ENCODE measurements at regions not wholly inside any gene's neighbourhood (a gene's known extent, or its start where the extent isn't known, plus 50 kb on each side); places are given as distances from the start of the nearest gene placed in this dataset.

GRCh38 chr5:98635656-98636055 is 137.8 kb upstream of the RGMB start:
- no peak overlapping the region for H3K4me3 ChIP-seq
- no peak overlapping the region for H3K27ac ChIP-seq
- TF ChIP-seq CTCF (IDR thresholded peaks at IDR 0.05) (no peak), POLR2A (IDR thresholded peaks at IDR 0.05) (no peak), POLR2AphosphoS5 (IDR thresholded peaks at IDR 0.05) (no peak)
- H3K9me3 ChIP-seq, result no peaks in the 10 kb centered on the region
- DNase-seq (ENCODE audit: low spot score), result no peak
- H3K27me3 ChIP-seq (replicated peaks; ENCODE audit: insufficient read depth), result no peaks in the 10 kb centered on the region
- whole genome bisulfite sequencing, result 64% methylated on average over 3 of the region's 3 CpGs
- intact Hi-C loops (cut with DNase I), result no loop called here
- H3K36me3 ChIP-seq, result no peaks in the 10 kb centered on the region
- H3K4me1 ChIP-seq (replicated peaks), result no peaks in the 10 kb centered on the region

- DNase-seq (ENCODE audit: low spot score), result no peak
- H3K4me1 ChIP-seq (replicated peaks), result no peaks in the 10 kb centered on the region
- no peaks in the 10 kb centered on the region for H3K36me3 ChIP-seq
- H3K27me3 ChIP-seq (replicated peaks; ENCODE audit: insufficient read depth), result no peaks in the 10 kb centered on the region
- 81% methylated on average over 1 of the region's 1 CpG for WGBS
- no peaks in the 10 kb centered on the region for H3K9me3 ChIP-seq
- H3K27ac ChIP-seq, result no peak overlapping the region
- TF ChIP-seq CTCF (IDR thresholded peaks at IDR 0.05) (no peak), POLR2AphosphoS5 (IDR thresholded peaks at IDR 0.05) (no peak), POLR2A (IDR thresholded peaks at IDR 0.05) (no peak)
- intact Hi-C loops (cut with DNase I), result no loop called here
- no peak overlapping the region for H3K4me3 ChIP-seq
Measured at GRCh38 chr5:98637116-98637515, 136.3 kb upstream of the RGMB start.

- intact Hi-C loops (cut with DNase I), result no loop called here
- WGBS, result 76% methylated on average over 3 of the region's 3 CpGs
Measured at GRCh38 chr5:98637557-98637956, 135.9 kb upstream of the RGMB start.

GRCh38 chr5:98638111-98638510 is 135.4 kb upstream of the RGMB start:
- intact Hi-C loops (cut with DNase I), result no loop called here
- Histone ChIP-seq H3K36me3 (no peaks in the 10 kb centered on the region), H3K27me3 (replicated peaks; ENCODE audit: insufficient read depth) (no peaks in the 10 kb centered on the region), H3K4me1 (replicated peaks) (no peaks in the 10 kb centered on the region), H3K4me3 (no peak overlapping the region), H3K9me3 (no peaks in the 10 kb centered on the region), H3K27ac (no peak overlapping the region)
- WGBS, result 60% methylated on average over 2 of the region's 2 CpGs
- DNase-seq (ENCODE audit: low spot score), result no peak
- TF ChIP-seq POLR2A (IDR thresholded peaks at IDR 0.05) (no peak), POLR2AphosphoS5 (IDR thresholded peaks at IDR 0.05) (no peak), CTCF (IDR thresholded peaks at IDR 0.05) (no peak)

More at GRCh38 chr5:98637557-98637956, 135.9 kb upstream of the RGMB start:
- no peaks in the 10 kb centered on the region for H3K9me3 ChIP-seq
- H3K27me3 ChIP-seq (replicated peaks; ENCODE audit: insufficient read depth), result no peaks in the 10 kb centered on the region
- TF ChIP-seq POLR2AphosphoS5 (IDR thresholded peaks at IDR 0.05) (no peak), CTCF (IDR thresholded peaks at IDR 0.05) (no peak), POLR2A (IDR thresholded peaks at IDR 0.05) (no peak)
- H3K27ac ChIP-seq, result no peak overlapping the region
- H3K36me3 ChIP-seq, result no peaks in the 10 kb centered on the region
- H3K4me3 ChIP-seq, result no peak overlapping the region
- DNase-seq (ENCODE audit: low spot score), result no peak
- no peaks in the 10 kb centered on the region for H3K4me1 ChIP-seq (replicated peaks)

- Histone ChIP-seq H3K27ac (no peak overlapping the region), H3K4me1 (replicated peaks) (no peaks in the 10 kb centered on the region), H3K27me3 (replicated peaks; ENCODE audit: insufficient read depth) (no peaks in the 10 kb centered on the region), H3K4me3 (no peak overlapping the region), H3K9me3 (no peaks in the 10 kb centered on the region), H3K36me3 (no peaks in the 10 kb centered on the region)
- intact Hi-C loops (cut with DNase I), result no loop called here
- TF ChIP-seq POLR2A (IDR thresholded peaks at IDR 0.05) (no peak), POLR2AphosphoS5 (IDR thresholded peaks at IDR 0.05) (no peak), CTCF (IDR thresholded peaks at IDR 0.05) (no peak)
- WGBS, result 77% methylated on average over 1 of the region's 1 CpG
- no peak for DNase-seq (ENCODE audit: low spot score)
Measured at GRCh38 chr5:98638701-98639100, 134.8 kb upstream of the RGMB start.
